GM10248 (cell line): ENCODE measurements at regions not wholly inside any gene's neighbourhood (a gene's known extent, or its start where the extent isn't known, plus 50 kb on each side); places are given as distances from the start of the nearest gene placed in this dataset.

ENCODE experiments used
- CTCF ChIA-PET: fragments of 300-600 bp; sonication (Branson Sonifier 250); formaldehyde crosslinking; extraction: SDS; loops from one replicate; lab custom pipeline; 2021; ENCODE audit warnings: antibody characterized with exemption; lab: Yijun Ruan, JAX
- POLR2A ChIA-PET: fragments of 350-650 bp; sonication (Branson Sonifier 250); formaldehyde crosslinking; extraction: SDS; loops from one replicate; lab custom pipeline; 2020; ENCODE audit warnings: antibody characterized with exemption; lab: Yijun Ruan, JAX
- DNase-seq: peaks from one replicate; pipeline ENCODE4 v3.0.0; 2012; ENCODE audit errors: extremely low spot score
- CTCF ChIP-seq: IDR thresholded peaks from 2 replicates; pipeline ENCODE4 v1.5.1; 2012; ENCODE audit warnings: mild to moderate bottlenecking, low read depth; ENCODE audit errors: extremely low read depth, missing control alignments, control extremely low read depth

- ChIA-PET POLR2A (no interaction called here), CTCF (no interaction called here)
- no peak for DNase-seq
- no peak for TF ChIP-seq CTCF
Observed at GRCh38 chr3:24937228-24937627, 442.6 kb upstream of the THRB start.

DNA sequence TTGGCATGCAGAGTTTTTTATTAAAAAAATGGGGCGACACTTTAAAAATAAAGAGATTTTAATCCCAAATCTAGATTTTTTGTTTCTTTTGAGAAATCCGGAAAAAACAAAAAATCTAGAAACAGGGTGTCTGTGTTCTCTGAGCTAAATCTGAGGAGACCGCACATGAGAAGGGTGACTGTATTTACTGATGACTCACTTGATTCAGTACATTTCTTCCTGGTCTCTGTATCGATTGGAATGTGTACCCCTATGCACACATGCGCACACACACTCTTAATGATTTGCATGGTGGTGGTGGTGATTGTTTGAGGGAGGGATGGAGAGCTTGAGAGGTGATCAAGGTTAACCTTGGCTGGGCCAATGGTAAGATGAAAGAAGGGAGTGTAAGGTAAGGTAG lies 443.1 kb upstream of the THRB start:
- ChIA-PET POLR2A (no interaction called here), CTCF (interaction anchor here (1.4 kb wide), 1 partner anchor 15 kb away, joined by 3 read pairs; no protein-coding TSS in a partner anchor)
- no peak for DNase-seq
- TF ChIP-seq CTCF: no peak

- TF ChIP-seq CTCF: no peak
- POLR2A ChIA-PET: no interaction called here
- DNase-seq: no peak
- CTCF ChIA-PET: no interaction called here
Observed at GRCh38 chr3:24943961-24944360, 449.3 kb upstream of the THRB start.

- CTCF ChIA-PET: interaction anchor here (1.1 kb wide), 1 partner anchor 15 kb away, joined by 3 read pairs; no protein-coding TSS in a partner anchor
- POLR2A ChIA-PET: no interaction called here
- DNase-seq: no peak
Observed at GRCh38 chr3:24944805-24945520, 450.3 kb upstream of the THRB start.

GRCh38 chr3:24945563-24945962 lies 450.9 kb upstream of the THRB start:
- ChIA-PET CTCF (interaction anchor here (1.1 kb wide), 1 partner anchor 15 kb away, joined by 3 read pairs; no protein-coding TSS in a partner anchor), POLR2A (no interaction called here)
- TF ChIP-seq CTCF: no peak
- DNase-seq: no peak

More at GRCh38 chr3:24944805-24945520, 450.3 kb upstream of the THRB start:
- TF ChIP-seq CTCF: no peak

- ChIA-PET POLR2A (no interaction called here), CTCF (no interaction called here)
- DNase-seq: no peak
- TF ChIP-seq CTCF: no peak
Observed at GRCh38 chr3:24947103-24947502, 452.5 kb upstream of the THRB start.

DNA sequence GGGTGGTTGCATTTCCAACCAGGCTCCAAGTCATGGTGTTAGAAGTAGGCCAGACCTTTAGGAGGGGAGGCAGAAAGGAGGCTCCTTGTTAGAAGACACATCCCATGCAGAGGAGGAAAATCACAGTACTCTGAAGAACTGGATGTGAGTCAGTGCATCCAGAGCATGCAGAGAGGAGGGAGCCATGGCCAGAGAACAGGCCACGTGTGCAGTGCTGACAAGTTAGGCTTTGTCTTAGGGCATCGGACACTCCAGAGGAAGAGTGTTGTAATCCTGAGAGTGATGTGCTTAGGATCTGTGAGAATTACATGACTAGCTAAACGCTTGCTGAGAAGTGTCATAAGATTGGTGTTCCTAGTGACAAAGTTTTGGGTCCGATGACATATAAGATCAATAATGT lies 456.5 kb upstream of the THRB start:
- POLR2A ChIA-PET: no interaction called here
- no peak for DNase-seq
- CTCF ChIA-PET: interaction anchor here (1.0 kb wide), 1 partner anchor 12 kb away, joined by 4 read pairs; no protein-coding TSS in a partner anchor
- TF ChIP-seq CTCF: no peak
